NCI-H2196 (cell line): ENCODE measurements at regions not wholly inside any gene's neighbourhood (a gene's known extent, or its start where the extent isn't known, plus 50 kb on each side); places are given as distances from the start of the nearest gene placed in this dataset.

ENCODE experiments used
- DNase-seq: peaks from one replicate; lab custom pipeline; 2025; ENCODE audit not compliant: unreplicated experiment; lab: John Stamatoyannopoulos, UW

DNA sequence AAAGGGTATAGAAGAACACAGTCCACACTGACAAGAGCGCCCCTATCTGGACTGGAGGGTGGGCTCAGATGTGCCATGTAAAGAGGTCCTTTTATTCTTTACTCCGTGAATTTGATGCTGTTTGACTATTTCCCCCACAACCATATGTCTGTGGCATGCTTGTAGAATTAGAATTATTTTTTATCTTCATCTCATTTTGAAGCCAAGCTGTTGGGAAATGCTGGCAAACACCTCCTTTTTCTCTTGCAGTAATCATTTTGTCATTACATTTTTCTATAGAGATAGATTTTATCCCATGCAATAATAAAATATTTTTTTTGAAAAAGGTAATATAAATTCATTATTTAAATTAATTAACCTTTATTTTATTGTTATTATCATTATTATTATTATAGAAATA lies 926.6 kb upstream of the AUTS2 start:
- DNase-seq, result no peak

DNA sequence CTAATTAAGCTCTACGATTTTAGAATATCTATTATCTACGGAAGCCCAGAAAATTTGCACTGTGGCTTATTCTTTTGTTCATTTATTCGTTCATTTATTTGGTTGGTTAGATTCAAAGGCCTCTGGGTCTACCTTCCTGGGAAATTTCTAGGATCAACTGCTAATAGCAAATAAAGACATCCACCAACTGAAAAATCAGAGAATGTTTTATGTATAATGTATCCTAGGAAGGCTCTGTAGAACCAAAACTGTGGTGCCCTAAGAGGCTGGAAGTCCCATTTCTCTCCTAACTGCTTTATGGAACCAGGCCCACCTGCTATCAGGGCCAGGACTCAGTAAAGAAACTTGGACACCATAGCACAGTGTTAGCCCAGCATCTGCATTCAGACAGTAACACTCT lies 923.4 kb upstream of the AUTS2 start:
- no peak for DNase-seq

DNA sequence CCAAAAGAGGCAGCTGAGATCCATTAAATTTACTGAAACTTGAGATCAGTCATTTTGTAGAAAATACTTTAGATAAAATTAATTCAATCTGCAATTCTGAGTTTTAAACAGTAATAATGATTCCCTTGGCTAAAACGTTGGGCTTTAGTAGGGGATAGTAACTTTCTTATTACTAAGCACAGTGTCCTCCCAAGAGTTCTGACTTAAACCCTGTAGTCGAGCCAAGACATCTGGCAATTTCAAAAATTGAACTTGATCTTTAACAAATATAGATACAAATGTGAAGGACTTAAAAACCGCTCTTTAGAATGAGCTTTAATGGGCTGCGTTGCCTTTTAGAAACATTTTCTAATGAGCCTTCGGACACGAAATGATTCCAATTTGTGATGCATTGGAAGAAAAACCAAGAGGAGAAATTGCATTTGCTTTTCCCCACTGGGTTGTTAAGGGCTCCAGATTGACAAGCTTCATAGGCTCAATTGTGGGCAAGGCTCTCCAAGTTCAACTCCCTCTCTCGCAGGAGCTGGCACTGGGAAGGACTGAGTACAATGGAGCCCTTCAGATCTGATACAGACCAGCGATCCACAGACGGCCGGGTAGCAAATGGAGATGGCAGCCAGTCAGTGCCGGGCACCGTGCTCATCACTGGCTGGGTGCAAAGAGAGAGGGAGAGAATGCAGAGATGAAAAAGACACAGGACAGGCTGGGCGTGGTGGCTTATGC lies 921.3 kb upstream of the AUTS2 start:
- DNase-seq, result no peak

DNA sequence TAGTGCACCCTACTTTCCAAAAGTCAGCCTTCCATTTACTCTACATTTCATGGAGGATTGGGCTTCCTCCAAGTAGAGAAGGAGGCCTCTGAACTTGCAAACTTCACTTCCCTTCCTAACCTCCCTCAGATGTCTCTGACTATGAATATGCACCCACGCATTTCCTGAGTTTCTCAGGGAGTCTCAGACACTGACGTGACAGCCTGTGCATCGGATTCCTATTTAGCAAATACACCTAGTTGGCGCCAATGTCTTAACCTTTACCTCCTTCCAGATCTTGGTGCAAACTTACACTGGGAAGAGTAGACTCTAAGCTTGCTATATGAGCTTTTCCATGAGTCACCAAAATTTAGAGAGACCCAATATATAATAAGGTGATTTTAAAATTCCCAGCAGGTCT lies 920.1 kb upstream of the AUTS2 start:
- DNase-seq, result no peak

DNA sequence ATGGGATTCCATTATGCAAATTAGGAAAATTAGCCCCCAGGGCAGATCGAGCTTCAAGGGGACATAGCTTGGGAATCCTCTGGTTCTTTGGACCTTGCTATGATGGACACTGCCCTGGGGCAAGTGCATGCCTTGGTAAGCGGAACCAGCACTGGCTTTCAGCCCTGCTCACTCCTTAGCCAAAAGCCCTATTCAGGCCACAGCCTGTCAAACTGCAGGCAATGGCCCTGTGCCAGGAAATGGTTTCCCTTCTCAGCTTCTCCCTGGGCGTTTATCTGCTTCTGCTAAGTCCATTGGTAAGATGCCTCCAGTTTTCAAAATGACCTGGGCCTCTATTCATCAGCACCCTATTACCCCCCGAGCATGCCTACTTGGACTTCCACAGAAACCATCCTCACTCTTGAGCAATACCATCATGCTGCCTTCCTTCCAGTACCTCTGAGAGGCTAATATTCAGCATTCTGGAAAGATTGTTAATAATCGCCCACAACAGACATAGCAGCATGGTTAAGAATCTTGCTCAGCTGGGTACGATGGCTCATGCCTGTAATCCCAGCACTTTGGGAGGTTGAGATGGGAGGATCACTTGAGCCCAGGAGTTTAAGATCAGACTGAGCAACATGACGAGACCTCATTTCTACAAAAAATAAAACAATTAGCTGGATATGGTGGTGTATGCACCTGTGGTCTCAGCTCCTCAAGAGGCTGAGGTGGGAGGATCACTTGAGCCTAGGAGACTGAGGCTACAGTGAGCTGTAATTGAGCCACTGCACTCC lies 918.6 kb upstream of the AUTS2 start:
- DNase-seq, result peak; percentile 36

DNA sequence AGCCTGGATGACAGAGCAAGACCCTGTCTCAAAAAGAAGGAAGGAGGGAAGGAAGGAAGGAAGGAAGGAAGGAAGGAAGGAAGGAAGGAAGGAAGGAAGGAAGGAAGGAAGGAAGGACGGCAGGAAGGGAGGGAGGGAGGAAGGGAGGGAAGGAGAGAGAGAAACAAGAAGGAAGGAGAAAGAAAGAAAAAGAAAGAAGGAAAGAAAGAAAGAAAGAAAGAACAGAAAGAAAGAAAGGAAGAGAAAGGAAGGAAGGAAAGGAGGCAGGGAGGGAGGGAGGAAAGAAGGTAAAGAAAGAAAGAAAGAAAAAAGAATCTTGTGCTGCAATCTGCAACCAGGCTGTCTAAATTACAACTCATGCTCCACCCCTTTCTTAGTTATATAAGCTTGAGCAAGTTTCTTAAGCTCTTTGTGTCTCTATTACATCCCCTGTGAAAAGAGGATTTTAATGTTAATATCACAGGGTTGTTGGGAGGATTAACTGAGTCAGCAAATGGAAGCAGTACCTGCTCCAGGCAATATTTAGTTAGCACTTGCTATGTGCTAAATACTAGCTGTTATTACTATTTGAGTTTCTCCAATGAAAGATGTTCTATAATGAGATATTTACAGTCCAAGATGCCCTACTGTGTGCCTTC lies 917.9 kb upstream of the AUTS2 start:
- no peak for DNase-seq

DNA sequence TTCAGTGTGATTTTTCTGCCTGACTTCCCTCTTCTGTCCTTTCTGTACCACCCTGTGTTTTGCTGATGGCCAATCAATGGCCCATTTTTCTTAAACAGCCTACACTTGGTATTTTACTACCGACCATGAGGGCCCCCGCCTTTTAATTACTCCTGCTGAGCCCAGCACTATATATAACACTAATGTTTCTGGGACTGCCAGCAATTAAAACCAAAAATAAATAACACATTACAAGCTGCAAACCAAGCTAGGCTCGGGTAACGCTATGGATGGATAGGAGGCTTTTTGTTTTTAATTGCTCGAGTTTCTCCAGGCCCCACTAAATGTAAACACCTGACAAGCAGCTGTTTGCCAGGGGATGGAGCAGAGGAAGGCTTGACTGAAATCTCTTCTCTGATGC lies 915.4 kb upstream of the AUTS2 start:
- DNase-seq, result peak; percentile 42

DNA sequence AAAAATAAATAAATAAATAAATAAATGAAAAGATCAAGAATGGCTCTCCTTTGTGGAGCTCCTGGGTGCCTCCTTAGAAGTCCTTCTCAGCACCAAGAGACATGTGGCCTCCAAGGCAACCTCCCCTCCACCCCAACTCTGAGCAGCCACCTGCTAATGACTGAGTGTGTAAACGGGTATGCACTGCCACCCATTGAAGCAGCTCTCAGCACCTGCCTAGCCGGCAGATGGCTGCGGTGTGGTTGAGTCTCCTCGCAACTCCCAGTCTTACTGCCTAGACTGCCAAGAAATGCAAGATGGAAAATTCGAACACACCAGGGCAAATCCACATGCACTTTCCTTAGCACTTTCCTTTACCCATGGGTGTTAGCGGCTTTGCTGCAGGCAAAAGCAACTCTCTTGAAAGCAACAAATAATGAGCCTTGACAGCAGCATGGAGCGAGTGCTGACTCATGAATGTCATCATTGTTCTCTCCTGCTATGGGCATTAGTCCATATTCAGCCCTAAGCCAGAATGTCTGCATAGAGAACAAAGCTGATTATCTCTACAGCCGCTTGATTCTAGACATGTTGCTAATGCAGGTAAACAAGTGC lies 913.9 kb upstream of the AUTS2 start:
- DNase-seq, result peak; percentile 56

DNA sequence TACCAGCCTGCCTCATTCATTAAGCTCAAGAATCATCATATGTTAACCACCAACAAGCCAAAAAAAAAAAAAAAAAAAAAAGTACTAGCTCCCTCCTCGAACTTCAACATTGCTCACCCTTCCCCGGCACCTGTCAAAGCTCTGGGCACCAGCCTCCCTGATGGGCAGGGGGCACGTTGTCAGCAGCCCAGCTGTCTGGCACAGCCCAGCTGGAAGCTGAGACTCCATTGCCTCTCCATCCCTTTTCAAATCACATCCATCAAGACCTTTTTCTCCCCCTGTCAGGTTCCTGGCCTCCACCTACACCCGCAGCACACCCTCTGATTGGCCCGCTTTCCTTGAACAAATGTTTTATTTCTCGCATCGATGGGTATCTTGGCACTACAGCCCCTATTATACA lies 913.3 kb upstream of the AUTS2 start:
- no peak for DNase-seq

DNA sequence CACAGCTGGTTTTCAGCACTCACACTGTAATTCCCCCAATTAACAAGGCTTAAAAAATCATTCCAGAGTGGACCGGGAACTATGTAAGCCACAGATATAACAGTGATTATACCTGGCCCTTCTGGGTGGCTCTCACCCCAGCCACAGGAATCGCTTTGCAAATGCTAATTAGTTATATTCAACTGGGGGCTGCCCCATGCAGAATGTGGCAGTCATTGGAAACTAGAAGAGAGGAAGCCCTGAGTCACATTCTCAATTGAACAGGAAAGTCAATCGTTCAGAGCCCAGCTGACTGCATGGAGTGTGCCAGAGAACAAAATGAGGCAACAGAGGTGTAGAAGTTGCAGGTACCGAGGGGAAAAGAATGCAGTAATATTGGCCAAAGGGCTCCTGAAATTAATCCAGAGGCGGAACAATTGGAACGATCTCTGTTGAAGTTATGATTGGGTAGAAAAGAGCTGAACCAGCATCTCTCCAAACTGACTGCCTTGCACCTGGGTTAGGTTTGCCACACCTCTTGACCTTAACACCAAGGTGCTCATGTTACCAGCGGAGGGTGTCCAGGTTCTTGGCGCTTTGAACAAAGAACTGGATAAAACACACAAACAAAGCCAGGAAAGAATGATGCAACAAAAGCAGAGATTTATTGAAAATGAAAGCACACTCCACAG lies 909.7 kb upstream of the AUTS2 start:
- DNase-seq, result peak; percentile 69

DNA sequence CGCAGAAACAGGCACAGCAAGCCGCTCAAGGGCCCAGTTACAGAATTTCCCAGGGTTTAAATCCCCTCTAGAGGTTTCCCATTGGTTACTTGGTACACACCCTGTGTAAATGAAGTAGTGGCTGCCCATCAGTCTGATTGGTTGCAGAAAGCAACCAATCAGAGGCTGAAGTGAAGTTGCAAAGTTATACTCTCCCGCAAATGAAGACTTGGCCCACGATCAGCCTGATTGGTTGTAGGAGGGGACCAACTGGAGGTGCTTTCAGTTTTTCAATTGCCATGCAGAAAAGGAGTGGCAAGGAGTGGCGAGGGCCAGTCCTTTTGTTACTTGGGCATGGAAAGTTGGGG lies 909.2 kb upstream of the AUTS2 start:
- DNase-seq, result no peak

DNA sequence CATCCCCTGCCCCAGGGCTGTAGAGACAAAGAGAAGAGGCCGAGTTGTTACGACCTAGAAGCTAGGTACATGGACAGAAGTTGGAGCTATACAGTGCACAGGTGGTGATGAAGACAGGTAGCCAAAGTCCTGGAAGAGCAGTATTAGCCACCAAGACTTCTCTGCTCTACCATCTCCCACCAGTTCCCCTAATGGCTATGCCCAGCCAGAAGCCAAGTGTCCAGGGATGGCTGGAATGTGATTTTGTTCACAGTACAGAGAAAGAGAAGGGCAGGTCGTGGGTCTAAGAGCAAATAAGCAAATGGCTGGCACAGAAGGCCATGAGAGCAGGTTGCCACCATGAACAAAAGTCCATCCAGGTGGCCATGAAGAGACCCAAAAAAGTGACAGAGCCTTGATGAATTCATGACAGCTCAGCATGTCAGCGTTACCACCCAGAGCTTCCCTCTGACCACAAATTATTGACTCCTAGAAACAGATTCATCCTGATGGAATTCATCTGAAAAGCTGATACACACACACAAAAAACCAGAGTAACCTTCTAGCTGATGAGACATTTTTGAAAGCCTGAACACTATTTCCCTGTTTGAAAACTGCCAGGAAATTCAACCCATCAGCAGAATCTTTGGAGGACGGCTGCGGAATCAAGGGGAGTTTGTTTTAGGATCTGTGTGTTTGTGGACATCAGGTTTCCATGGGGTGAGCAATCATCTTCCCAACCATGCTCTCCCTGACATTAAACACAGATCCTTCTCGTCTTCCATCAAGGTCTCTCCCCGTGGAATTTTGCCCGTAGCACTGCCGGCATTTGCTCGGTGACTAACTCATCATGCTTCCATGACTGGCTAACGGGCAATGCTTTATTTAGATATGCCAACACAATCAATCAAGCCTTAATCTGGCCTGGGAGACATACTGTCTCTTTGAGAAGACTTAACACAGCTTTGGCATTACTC lies 906.7 kb upstream of the AUTS2 start:
- DNase-seq, result no peak

DNA sequence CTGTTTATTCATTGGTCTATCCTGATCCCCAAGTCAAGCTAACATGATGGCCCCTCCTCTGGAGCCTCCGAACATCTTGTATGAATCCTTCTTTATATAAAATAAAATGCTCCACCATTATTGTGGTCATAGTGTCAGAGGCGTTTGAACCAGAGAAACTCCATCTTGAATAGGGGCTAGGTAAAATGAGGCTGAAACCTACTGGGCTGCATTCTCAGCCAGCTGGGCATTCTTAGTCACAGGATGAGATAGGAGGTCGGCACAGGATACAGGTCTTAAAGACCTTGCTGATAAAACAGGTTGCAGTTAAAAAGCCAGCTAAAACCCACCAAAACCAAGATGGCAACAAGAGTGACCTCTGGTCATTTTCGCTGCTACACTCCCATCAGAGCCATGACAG lies 905.8 kb upstream of the AUTS2 start:
- no peak for DNase-seq

DNA sequence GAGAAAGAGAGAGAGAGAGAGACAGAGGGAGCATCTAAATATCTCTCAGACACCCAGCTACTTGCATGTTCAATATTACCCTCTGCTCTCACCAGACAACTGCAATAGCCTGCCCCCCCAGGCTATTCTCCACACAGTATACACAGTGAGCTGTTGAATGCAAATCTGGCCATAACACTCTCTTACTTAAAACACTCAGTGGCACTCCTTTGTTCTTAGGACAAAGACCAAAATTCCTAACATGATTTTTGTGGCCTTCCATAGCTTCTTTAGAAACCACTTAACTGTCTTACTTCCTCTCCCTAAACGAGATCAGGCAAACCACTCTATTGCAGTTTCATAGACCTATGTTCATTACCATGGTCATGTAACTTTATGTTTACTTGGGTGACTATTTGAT lies 903.6 kb upstream of the AUTS2 start:
- no peak for DNase-seq

DNA sequence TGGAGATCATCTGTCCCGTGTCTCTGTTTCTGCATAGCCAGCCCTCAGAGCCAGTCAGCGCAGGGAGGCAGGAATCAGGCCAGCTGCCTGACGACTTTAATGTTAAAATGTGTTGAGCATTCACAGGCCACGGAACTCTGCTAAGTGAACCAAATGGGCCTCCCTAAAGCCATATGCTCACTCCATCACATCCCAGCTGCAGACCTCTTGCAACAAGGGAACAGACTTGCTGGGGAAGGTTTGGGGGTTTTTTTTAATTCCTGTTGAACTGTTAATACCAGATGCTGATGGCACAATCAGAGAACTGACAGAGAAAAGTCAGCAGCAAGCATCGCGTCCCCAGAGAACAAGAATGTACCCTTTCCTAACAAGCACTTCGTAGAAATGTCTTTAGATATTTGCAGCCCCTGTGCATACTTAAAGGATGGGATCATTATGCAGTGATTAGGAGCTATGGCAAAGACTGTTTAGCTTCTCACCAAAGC lies 900.4 kb upstream of the AUTS2 start:
- DNase-seq, result no peak

DNA sequence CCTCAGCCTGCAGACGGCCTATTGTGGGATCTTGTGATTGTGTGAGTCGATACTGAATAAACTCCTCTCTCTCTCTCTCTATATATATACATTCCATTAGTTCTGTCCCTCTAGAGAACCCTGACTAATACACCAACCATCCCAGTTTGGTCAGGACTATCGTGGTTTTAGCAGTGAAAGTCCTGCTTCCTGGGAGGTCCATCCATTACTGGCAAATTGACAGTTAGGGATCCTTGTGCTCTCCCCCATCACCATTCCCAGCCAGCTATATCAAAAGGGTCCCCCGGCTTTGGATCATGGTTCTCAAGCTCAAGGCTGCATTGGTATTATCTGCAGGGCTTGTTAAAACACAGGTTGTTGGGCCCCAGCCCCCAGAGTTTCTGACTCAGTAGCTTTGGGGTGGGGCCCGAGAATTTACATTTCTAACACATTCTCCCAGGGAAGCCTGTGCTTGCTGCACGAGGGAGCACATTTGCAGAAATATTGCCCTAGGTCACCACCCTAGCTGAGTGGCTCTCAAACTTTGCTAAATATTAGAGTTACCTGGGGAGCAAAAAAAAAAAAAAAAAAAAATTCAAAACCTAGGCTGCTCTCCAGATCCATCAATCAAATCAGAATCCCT lies 899.1 kb upstream of the AUTS2 start:
- DNase-seq, result no peak

DNA sequence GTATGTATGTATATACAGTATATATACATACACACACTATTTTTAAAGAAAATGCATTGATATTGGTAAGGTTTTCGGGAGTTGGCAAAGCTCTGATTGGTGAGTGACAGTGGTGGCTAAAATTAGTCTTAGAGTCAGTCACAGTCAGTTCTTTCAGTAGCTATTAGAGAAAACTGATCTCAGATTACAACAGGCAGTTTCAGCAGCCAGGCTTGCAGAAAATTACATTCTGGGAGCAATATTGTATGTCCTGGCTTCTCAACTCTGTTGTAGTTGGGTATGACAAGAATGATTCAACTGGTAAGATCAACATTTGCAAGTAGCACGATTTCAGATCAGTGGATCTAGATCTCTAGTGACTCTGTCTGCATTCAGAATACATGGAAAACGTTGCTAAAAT lies 897.9 kb upstream of the AUTS2 start:
- DNase-seq, result no peak

DNA sequence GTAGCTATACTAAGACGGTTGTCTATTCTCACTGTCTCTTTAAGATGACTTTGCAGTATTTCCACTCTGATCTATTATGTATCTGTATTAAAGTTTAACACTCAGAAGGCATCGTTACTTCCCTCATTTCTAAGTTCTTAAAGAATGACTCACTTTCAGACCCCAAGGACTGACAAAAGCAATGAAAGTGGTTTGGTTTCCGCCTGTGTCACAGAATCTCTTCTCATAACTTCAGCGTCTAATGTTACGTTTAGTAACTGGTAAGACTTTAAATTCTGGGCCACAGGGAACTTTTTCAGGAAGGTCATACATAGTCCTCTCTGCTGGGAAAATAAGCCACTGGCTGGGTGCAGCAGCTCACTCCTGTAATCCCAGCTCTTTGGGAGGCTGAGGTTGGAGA lies 892.0 kb upstream of the AUTS2 start:
- DNase-seq, result no peak

DNA sequence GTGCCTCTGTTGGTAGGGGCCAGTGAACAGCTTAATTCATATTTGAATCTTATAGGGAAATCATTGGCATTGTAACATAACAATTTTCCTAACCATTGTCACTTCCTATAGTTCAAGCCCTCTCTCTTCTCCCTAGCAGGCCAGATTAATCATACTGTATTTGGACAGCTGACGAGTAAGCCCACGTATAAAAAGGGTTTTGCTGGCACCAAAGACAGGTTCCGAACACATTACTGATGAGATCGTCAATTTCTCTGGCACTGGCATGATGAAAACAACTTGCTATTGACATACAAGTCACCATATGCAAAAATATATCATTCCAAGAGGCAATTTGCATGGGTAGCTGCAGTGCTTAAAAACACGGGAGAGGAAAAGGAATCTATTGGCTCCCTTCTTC lies 891.1 kb upstream of the AUTS2 start:
- DNase-seq, result no peak

DNA sequence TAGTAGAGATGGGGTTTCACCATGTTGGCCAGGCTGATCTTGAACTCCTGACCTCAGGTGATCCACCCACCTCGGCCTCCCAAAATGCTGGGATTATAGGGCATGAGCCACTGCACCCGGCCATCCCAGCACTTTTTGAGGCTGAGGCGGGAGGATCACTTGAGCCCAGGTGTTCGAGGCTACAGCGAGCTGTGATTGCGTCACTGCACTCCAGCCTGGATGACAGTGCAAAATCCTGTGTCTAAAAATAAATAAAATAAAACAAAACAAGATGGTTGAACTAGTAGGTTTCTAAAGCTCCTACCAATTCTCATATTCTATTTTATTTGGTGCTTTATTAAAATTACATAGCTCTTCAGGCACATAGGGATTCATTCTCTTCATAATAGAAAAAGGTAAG lies 890.3 kb upstream of the AUTS2 start:
- DNase-seq, result no peak
